NCI-H2196 treated with DMSO at 0.1 percent for 48 hours (cell line): ENCODE measurements at regions not wholly inside any gene's neighbourhood (a gene's known extent, or its start where the extent isn't known, plus 50 kb on each side); places are given as distances from the start of the nearest gene placed in this dataset.

Source experiments
- DNase-seq: peaks from one replicate; lab custom pipeline; 2025; ENCODE audit not compliant: unreplicated experiment; lab: John Stamatoyannopoulos, UW

- no peak for DNase-seq
Measured at GRCh38 chr7:85733169-85733915, 546.5 kb upstream of the SEMA3D start.

GRCh38 chr7:85730012-85730411 lies 543.2 kb upstream of the SEMA3D start:
- no peak for DNase-seq

GRCh38 chr7:85725026-85725425 lies 538.2 kb upstream of the SEMA3D start:
- no peak for DNase-seq

GRCh38 chr7:85719981-85720953 lies 533.4 kb upstream of the SEMA3D start:
- DNase-seq: no peak

- no peak for DNase-seq
Measured at GRCh38 chr7:85716353-85716752, 529.5 kb upstream of the SEMA3D start.

GRCh38 chr7:85714951-85715350 lies 528.1 kb upstream of the SEMA3D start:
- no peak for DNase-seq

- no peak for DNase-seq
Measured at GRCh38 chr7:85714043-85714578, 527.3 kb upstream of the SEMA3D start.

- DNase-seq: no peak
Measured at GRCh38 chr7:85713171-85713570, 526.3 kb upstream of the SEMA3D start.

- DNase-seq: no peak
Measured at GRCh38 chr7:85711894-85712293, 525.0 kb upstream of the SEMA3D start.

- DNase-seq: no peak
Measured at GRCh38 chr7:85710960-85711359, 524.1 kb upstream of the SEMA3D start.

- no peak for DNase-seq
Measured at GRCh38 chr7:85708221-85708620, 521.4 kb upstream of the SEMA3D start.

- no peak for DNase-seq
Measured at GRCh38 chr7:85705076-85705475, 518.2 kb upstream of the SEMA3D start.

- DNase-seq: no peak
Measured at GRCh38 chr7:85703251-85704010, 516.6 kb upstream of the SEMA3D start.

GRCh38 chr7:85702348-85702747 lies 515.5 kb upstream of the SEMA3D start:
- no peak for DNase-seq

- no peak for DNase-seq
Measured at GRCh38 chr7:85699482-85699881, 512.6 kb upstream of the SEMA3D start.

- no peak for DNase-seq
Measured at GRCh38 chr7:85695533-85695932, 508.7 kb upstream of the SEMA3D start.

- no peak for DNase-seq
Measured at GRCh38 chr7:85695041-85695440, 508.2 kb upstream of the SEMA3D start.

- no peak for DNase-seq
Measured at GRCh38 chr7:85693326-85693725, 506.5 kb upstream of the SEMA3D start.

- no peak for DNase-seq
Measured at GRCh38 chr7:85688712-85689111, 501.9 kb upstream of the SEMA3D start.

GRCh38 chr7:85686401-85687181 lies 499.7 kb upstream of the SEMA3D start:
- no peak for DNase-seq
